SK-N-DZ (cell line): ENCODE measurements at regions not wholly inside any gene's neighbourhood (a gene's known extent, or its start where the extent isn't known, plus 50 kb on each side); places are given as distances from the start of the nearest gene placed in this dataset.
"Not testable (repeated sequence)": the region's sequence is repeated elsewhere in the genome, so short reads cannot be mapped to it uniquely, and the experiment has no call there.

Experiments used
- DNase-seq: peaks from one replicate; pipeline ENCODE4 v3.0.0-alpha.2; 2015; ENCODE audit warnings: low spot score

- DNase-seq = no peak
Measured at GRCh38 chr6:168369786-168370185, 50.2 kb upstream of the DACT2 start.

DNA sequence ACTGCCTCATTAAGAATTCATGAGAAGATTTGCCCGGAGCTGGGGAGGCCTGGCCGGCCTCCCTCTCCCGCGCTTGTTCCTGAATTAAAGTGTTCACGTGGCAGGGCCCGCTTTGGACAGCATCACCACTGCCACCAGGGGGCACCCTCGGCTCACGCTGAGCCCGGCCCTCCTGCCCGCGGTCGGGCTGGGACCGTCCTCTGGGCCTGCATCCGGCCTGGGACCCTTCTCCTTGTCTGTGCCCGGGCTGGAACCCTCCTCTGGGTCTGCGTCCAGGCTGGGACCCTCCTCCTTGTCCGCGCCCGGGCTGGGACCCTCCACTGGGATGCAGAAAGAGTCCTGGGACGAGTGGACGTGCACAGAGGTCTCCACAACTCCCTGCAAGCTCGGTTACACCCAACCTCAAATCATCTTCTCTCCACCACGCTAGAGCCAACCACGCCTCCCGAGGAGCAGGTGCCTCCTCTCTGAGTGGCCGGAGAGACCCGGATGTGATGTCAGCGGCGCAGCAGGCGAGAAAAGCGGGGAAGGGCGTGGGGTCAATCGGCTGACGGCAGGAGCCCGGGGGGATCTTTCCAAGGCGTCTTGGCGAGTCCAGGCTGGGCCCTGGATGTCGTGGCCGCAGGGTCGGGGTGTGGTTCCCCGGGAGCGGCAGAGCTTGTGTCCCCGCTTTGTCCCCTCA is 50.9 kb upstream of the DACT2 start:
- DNase-seq = peak; percentile 31

- no peak for DNase-seq
Measured at GRCh38 chr6:168371185-168371584, 51.6 kb upstream of the DACT2 start.

- no peak for DNase-seq
Measured at GRCh38 chr6:168371618-168371980, 52.0 kb upstream of the DACT2 start.

GRCh38 chr6:168371981-168372711 is 52.6 kb upstream of the DACT2 start:
- no peak for DNase-seq

DNA sequence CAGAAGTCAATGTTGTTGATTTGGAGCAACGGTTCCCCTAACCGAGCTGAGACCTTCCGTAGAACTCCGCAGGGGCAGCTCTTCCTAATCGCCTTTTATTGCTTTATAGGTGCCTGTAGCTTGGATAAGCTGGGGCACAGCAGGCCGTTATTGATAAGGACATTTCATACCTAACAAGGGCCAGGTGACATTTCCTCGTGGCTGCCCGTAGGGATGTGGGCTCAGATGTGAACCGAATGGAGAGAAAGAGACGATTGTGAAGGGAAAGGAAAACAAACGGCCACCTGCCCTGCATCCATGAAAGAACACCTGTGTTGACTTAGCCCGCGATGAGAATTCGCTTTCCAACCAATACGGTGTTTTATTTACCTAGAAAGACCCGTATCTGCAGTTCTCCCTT is 53.3 kb upstream of the DACT2 start:
- no peak for DNase-seq

DNA sequence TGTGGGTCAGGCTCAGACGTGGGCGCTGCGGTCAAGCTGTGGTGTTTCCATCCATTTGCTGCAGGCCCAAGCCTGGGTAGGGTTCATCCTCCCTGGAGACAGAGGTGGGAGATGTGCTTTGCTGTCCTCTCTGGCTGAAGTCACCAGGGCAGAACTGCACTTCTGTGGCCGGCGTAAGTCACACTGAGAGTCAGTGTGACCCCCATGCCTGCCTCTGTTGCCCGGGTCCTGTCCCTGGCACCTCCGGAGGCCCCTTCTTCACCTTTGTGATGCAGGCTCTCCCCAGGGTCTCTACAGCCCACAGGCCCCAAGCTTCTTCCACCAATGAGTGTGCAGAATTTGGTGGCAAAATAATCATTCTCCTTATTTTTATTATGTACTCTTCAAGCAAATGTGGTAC is 53.8 kb upstream of the DACT2 start:
- no peak for DNase-seq

DNA sequence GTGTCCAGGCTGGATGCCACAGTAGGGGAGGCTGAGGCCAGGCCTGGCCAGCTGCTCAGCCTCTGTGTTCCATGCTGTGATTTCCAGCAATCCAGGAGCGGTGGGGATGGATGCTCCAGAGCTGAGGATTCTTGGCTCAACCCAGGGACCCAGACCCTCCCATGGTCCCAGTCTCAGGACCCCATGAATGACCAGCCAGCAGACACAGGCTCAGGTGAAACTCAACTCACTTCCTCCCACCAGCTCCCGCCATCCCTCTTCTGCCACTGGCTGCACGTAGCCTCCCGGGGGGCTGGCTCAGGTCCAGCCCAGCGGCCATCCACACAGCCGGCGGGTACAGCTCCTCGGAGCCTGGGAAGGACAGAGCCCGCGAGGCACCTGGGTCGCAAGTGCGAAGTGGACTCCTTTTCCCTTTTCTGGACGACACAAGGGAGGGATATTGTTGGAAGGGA is 54.5 kb upstream of the DACT2 start:
- DNase-seq = no peak

- no peak for DNase-seq
Measured at GRCh38 chr6:168374541-168375071, 55.0 kb upstream of the DACT2 start.

- DNase-seq = no peak
Measured at GRCh38 chr6:168376120-168376519, 56.5 kb upstream of the DACT2 start.

GRCh38 chr6:168376811-168377483 is 57.4 kb upstream of the DACT2 start:
- no peak for DNase-seq

DNA sequence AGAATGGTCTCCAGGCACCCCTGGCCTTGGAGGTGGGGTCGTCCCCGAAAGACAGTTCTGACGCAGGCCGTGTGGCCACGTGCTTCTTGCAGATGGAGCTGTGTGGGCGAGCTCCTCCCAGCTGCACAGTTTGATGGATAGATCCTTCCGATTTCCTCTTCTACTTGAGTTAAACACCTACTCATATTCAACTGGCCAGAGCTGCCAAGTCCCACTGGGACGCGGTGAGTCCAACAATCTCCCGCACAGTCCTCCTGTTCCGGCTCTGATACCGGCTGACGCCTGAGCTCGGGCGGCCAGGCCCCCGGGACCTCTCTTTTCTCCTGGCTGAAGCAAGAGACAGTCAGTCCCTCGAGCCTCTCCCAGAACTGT is 57.9 kb upstream of the DACT2 start:
- DNase-seq = no peak

DNA sequence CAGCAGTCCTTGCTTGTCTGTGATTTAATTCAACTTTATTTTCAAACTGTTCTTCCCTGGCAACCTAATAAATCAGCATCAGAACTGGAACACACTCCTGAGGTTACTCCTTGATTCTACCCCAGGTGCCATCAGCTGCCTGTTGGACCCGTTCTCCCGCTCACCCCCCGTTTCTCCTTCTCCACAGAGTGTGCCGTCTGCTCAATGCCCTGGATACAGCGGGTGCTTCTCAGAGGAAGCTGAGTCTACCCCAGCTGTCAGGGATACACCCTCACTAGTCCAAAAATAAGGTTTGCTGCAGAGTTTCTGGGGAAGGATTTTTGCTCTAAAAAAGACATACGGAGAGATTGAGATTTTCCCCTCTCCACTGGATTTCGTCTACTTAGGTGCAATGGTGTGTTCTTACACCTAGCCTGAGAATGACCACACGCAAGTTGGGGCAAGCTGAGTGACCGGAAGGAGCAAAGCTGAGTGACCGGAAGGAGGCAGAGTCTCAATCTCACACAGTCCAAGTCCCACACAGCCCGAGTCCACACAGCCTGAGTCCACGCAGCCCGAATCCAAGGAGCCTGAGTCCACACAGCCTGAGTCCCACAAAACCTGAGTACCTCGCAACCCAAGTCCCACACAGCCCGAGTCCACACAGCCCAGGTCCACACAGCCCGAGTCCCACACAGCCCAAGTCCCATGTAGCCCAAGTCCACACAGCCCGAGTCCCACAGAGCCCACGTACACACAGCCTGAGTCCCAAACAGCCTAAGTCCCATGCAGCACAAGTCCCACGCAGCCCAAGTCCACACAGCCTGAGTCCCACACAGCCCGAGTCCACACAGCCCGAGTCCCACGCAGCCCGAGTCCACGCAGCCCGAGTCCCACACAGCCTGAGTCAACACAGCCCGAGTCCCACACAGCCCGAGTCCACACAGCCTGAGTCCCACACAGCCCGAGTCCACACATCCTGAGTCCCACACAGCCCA is 58.6 kb upstream of the DACT2 start:
- no peak for DNase-seq

DNA sequence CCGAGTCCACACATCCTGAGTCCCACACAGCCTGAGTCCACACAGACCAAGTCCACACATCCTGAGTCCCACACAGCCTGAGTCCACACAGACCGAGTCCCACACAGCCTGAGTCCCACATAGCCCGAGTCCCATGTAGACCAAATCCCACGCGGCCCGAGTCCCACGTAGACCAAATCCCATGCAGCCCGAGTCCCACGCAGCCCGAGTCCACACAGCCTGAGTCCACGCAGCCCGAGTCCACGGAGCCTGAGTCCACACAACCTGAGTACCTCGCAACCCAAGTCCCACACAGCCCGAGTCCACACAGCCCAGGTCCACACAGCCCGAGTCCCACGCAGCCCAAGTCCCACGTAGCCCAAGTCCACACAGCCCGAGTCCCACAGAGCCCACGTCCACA is 60.0 kb upstream of the DACT2 start:
- DNase-seq = not testable (repeated sequence)

DNA sequence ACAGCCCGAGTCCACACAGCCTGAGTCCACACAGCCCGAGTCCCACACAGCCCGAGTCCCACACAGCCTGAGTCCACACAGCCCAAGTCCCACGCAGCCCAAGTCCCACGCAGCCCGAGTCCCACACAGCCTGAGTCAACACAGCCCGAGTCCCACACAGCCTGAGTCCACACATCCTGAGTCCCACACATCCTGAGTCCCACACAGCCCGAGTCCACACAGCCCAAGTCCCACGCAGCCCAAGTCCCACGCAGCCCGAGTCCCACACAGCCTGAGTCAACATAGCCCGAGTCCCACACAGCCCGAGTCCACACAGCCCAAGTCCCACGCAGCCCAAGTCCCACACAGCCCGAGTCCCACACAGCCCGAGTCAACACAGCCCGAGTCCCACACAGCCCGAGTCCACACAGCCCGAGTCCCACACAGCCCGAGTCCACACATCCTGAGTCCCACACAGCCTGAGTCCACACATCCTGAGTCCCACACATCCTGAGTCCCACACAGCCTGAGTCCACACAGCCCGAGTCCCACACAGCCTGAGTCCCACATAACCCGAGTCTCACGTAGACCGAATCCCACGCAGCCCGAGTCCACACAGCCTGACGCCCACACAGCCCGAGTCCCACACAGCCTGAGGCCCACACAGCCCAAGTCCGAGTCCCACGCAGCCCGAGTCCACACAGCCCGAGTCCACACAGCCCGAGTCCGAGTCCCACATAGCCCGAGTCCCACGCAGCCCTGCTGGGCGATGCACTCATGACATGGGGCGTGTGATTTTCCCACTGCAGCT is 60.6 kb upstream of the SMOC2 start:
- not testable (repeated sequence) for DNase-seq

DNA sequence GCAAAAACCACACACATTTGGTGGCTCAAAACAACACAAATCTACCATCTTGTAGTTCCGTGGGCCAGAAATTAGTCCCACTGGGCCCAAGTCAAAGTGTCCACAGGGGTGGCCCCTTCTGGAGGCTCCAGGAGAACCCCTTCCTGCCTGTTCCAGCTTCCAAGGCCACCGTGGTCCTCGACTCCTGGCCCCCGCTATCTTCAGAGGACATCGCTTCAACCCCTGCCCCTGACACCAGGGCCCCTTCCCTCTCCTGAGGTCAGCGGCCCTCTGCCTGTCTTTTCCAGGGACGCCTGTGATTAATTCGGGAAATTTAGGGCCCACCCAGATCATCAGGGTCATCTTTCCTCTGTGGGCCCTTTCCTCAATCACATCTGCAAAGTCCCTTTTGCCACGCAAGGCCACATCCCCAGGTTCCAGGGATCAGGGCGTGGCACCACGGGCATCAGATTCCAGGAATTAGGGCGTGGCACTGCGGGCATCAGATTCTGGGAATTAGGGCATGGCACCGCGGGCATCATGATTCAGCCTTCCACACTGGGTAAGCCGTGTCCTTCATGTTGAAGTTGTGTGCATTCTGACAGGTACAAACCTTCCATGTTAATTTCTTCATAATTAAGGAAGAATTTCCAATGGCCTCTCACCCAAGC is 59.9 kb upstream of the SMOC2 start:
- no peak for DNase-seq

DNA sequence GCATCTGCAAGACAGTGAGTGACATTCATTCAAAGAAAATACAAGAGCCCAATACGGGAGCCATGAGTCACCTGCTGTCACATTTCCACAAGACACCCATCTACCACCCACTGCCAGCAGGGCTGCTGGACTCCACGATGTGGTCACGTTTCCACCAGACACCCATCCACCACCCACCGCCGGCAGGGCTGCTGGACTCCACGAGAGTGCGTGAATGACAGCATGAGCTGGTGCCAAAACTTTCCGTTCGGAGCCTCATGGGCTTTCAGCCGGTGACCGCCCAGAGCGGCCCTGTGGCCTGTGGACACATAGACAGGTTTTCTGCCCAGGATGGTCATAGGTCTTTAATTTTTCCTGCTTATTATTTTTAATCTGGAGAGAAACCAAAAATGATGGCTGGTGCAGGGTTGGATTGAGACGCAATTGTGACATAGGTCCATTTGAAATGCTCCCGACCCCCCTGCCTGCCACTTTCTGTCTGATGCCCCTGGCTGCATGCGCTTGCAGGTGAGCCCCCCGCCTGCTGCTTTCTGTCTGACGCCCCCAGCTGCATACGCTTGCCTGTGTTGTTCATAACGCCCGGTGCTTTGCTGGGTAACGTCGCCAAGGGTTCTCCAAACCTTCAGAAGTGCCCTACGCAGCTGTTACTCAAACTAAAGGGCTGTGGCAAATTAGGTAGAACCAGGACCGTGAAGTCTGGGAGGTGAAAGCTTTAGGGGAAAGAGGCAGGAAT is 59.1 kb upstream of the SMOC2 start:
- no peak for DNase-seq

GRCh38 chr6:168383062-168383854 is 57.7 kb upstream of the SMOC2 start:
- DNase-seq = no peak
